Adrenal gland (tissue), 9 donors: ENCODE measurements at regions not wholly inside any gene's neighbourhood (a gene's known extent, or its start where the extent isn't known, plus 50 kb on each side); places are given as distances from the start of the nearest gene placed in this dataset.

Experiments
- DNase-seq, 7 donors: peaks; one replicate each; pipeline ENCODE4 v3.0.0-alpha.2; 2019 to 2020
- H3K27ac ChIP-seq, 5 donors: fragments of 200-600 bp; sonication (generic) in 4 of 5; 1 replicate in 3 of 5; 2 replicates in 2 of 5; pipeline versions ENCODE4 v1.5.1 to v1.8.0; 2016 to 2020; ENCODE audit warnings: mild to moderate bottlenecking in 1 of 5
- H3K27me3 ChIP-seq: fragments of 200-600 bp; 2 replicates; pipeline ENCODE4 v1.8.0; 2021
- H3K36me3 ChIP-seq, 2 donors: fragments of 200-600 bp; replicated peaks in 1 of 2; 1 replicate in 1 of 2; 2 replicates in 1 of 2; pipeline versions ENCODE4 v1.5.1 to v1.8.0; 2018 to 2022
- H3K4me1 ChIP-seq, 2 donors: fragments of 200-600 bp; replicated peaks in 1 of 2; 1 replicate in 1 of 2; 2 replicates in 1 of 2; pipeline versions ENCODE4 v1.5.1 to v1.8.0; 2018 to 2021
- H3K4me3 ChIP-seq, 4 donors: fragments of 200-600 bp; sonication (generic) in 3 of 4; one replicate each; pipeline ENCODE4 v1.5.1; 2016 to 2018
- H3K9me3 ChIP-seq, 3 donors: fragments of 200-600 bp; sonication (generic) in 1 of 3; replicated peaks in 1 of 3; 1 replicate in 2 of 3; 2 replicates in 1 of 3; pipeline versions ENCODE4 v1.5.1 to v1.8.0; 2016 to 2021
- CTCF ChIP-seq, 6 experiments: fragments of 450-650 bp in 4 of 6; fragments of 200-600 bp in 2 of 6; sonication (generic) in 1 of 6; IDR thresholded peaks; 1 replicate in 5 of 6; 2 replicates in 1 of 6; pipeline versions ENCODE4 v1.5.1 to v1.8.0; 2016 to 2021; ENCODE audit warnings: antibody characterized with exemption in 6 of 6, mild to moderate bottlenecking in 2 of 6, moderate library complexity in 1 of 6
- POLR2A ChIP-seq, 2 donors: fragments of 450-650 bp; IDR thresholded peaks; one replicate each; pipeline ENCODE4 v1.6.1; 2017; ENCODE audit warnings: antibody characterized with exemption in 2 of 2, mild to moderate bottlenecking in 2 of 2, moderate library complexity in 1 of 2
- WGBS, 4 donors: extraction: QIAGEN DNeasy Blood & Tissue Kit in 2 of 4; methylation state at CpG; one replicate each; pipeline versions ENCODE4 v1.1.5 to v1.1.7; 2013 to 2017; 5-methylcytosine and 5-hydroxymethylcytosine counted together
- intact Hi-C, 2 donors: fragments of 100-400 bp; cut with DNase I; formaldehyde crosslinking; loops; one replicate each; pipeline versions ENCODE4 v1.14.1 to v1.15.0; 2022 to 2023
- donor health status: healthy with polysubstance abuse.
- donor health status: Bipolar disorder and iron deficiency.
- donor health status: DM: yes; HTN: yes; CAD: no.
- donor health status: DM: no; HTN: no; CAD: no.
- donor health status: DM: no; HTN: no; CAD: no.

- H3K27ac ChIP-seq = no peak overlapping the region
- intact Hi-C loops = no loop called here
- H3K9me3 ChIP-seq = no peaks in the 10 kb centered on the region
- no peak overlapping the region for H3K4me3 ChIP-seq
- TF ChIP-seq CTCF (IDR thresholded peaks at IDR 0.05) (no peak), POLR2A (IDR thresholded peaks at IDR 0.05) (no peak)
- no peaks in the 10 kb centered on the region for H3K4me1 ChIP-seq
- DNase-seq = no peak
- no peaks in the 10 kb centered on the region for H3K36me3 ChIP-seq
- no peaks in the 10 kb centered on the region for H3K27me3 ChIP-seq
- 67 to 85% (median 76%) methylated on average over 3 of the region's 3 CpGs for WGBS, 4 donors
Observed at GRCh38 chr1:18035145-18035544, 72.5 kb upstream of the IGSF21 start.

GRCh38 chr1:18037651-18038050 lies 69.9 kb upstream of the IGSF21 start:
- TF ChIP-seq POLR2A (IDR thresholded peaks at IDR 0.05) = no peak
- TF ChIP-seq CTCF (IDR thresholded peaks at IDR 0.05) = no peak
- intact Hi-C loops = no loop called here
- H3K4me1 ChIP-seq = no peaks in the 10 kb centered on the region
- no peak for DNase-seq
- 67 to 81% (median 77%) methylated on average over 1 of the region's 1 CpG for WGBS, 4 donors
- H3K9me3 ChIP-seq = no peaks in the 10 kb centered on the region
- no peaks in the 10 kb centered on the region for H3K36me3 ChIP-seq
- H3K4me3 ChIP-seq = no peak overlapping the region
- no peak overlapping the region for H3K27ac ChIP-seq
- H3K27me3 ChIP-seq = no peaks in the 10 kb centered on the region

- Histone ChIP-seq H3K4me1 (no peaks in the 10 kb centered on the region), H3K36me3 (no peaks in the 10 kb centered on the region), H3K4me3 (no peak overlapping the region), H3K27ac (no peak overlapping the region), H3K9me3 (no peaks in the 10 kb centered on the region), H3K27me3 (no peaks in the 10 kb centered on the region)
- DNase-seq = no peak
- WGBS, 4 donors = 77 to 79% (median 78%) methylated on average over 4 of the region's 4 CpGs
- intact Hi-C loops = no loop called here
- TF ChIP-seq POLR2A (IDR thresholded peaks at IDR 0.05) (no peak), CTCF (IDR thresholded peaks at IDR 0.05) (no peak)
Observed at GRCh38 chr1:18038051-18038450, 69.5 kb upstream of the IGSF21 start.

GRCh38 chr1:18039102-18039501 lies 68.5 kb upstream of the IGSF21 start:
- intact Hi-C loops = no loop called here
- H3K4me3 ChIP-seq = no peak overlapping the region
- H3K4me1 ChIP-seq = no peaks in the 10 kb centered on the region
- no peaks in the 10 kb centered on the region for H3K27me3 ChIP-seq
- no peaks in the 10 kb centered on the region for H3K36me3 ChIP-seq
- no peak for DNase-seq
- TF ChIP-seq POLR2A (IDR thresholded peaks at IDR 0.05) = no peak
- no peak for TF ChIP-seq CTCF (IDR thresholded peaks at IDR 0.05)
- H3K27ac ChIP-seq = no peak overlapping the region
- H3K9me3 ChIP-seq = no peaks in the 10 kb centered on the region
- 86 to 100% (median 89%) methylated on average over 1 of the region's 1 CpG for WGBS, 4 donors
